ENCODE measurements at regions not wholly inside any gene's neighbourhood (a gene's known extent, or its start where the extent isn't known, plus 50 kb on each side); places are given as distances from the start of the nearest gene placed in this dataset.

- TF ChIP-seq, protein P1, sequence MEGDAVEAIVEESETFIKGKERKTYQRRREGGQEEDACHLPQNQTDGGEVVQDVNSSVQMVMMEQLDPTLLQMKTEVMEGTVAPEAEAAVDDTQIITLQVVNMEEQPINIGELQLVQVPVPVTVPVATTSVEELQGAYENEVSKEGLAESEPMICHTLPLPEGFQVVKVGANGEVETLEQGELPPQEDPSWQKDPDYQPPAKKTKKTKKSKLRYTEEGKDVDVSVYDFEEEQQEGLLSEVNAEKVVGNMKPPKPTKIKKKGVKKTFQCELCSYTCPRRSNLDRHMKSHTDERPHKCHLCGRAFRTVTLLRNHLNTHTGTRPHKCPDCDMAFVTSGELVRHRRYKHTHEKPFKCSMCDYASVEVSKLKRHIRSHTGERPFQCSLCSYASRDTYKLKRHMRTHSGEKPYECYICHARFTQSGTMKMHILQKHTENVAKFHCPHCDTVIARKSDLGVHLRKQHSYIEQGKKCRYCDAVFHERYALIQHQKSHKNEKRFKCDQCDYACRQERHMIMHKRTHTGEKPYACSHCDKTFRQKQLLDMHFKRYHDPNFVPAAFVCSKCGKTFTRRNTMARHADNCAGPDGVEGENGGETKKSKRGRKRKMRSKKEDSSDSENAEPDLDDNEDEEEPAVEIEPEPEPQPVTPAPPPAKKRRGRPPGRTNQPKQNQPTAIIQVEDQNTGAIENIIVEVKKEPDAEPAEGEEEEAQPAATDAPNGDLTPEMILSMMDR (IDR thresholded peaks at IDR 0.05) = no peak
- no peak overlapping the region for H3K4me3 Mint-ChIP-seq (ENCODE audit: unreplicated experiment)
- no peak overlapping the region for H3K27ac Mint-ChIP-seq (ENCODE audit: unreplicated experiment)
- DNase-seq (ENCODE audit: low spot score) = no peak
- peaks cover 7% of the 10 kb centered on the region for H3K4me1 Mint-ChIP-seq (ENCODE audit: low read depth)
- peaks cover 7% of the 10 kb centered on the region for H3K9me3 Mint-ChIP-seq (ENCODE audit: low read depth)
- H3K36me3 Mint-ChIP-seq (ENCODE audit: low read depth) = no peaks in the 10 kb centered on the region
- peaks cover 1% of the 10 kb centered on the region for H3K27me3 Mint-ChIP-seq (ENCODE audit: low read depth)
Observed at GRCh38 chr18:29218091-29218490, 1041.2 kb upstream of the CDH2 start.

GRCh38 chr18:29217124-29217915 lies 1040.4 kb upstream of the CDH2 start:
- Mint-ChIP-seq H3K9me3 (ENCODE audit: low read depth) (peaks cover 7% of the 10 kb centered on the region), H3K36me3 (ENCODE audit: low read depth) (no peaks in the 10 kb centered on the region), H3K4me1 (ENCODE audit: low read depth) (peaks cover 7% of the 10 kb centered on the region), H3K4me3 (ENCODE audit: unreplicated experiment) (no peak overlapping the region), H3K27me3 (ENCODE audit: low read depth) (peaks cover 1% of the 10 kb centered on the region), H3K27ac (ENCODE audit: unreplicated experiment) (no peak overlapping the region)
- TF ChIP-seq, protein P1 (IDR thresholded peaks at IDR 0.05) = no peak
- DNase-seq (ENCODE audit: low spot score) = no peak

GRCh38 chr18:29198834-29199233 lies 1021.9 kb upstream of the CDH2 start:
- Mint-ChIP-seq H3K27ac (ENCODE audit: unreplicated experiment) (no peak overlapping the region), H3K9me3 (ENCODE audit: low read depth) (peaks cover 7% of the 10 kb centered on the region), H3K27me3 (ENCODE audit: low read depth) (no peaks in the 10 kb centered on the region), H3K4me3 (ENCODE audit: unreplicated experiment) (no peak overlapping the region), H3K36me3 (ENCODE audit: low read depth) (peaks cover 3% of the 10 kb centered on the region), H3K4me1 (ENCODE audit: low read depth) (no peaks in the 10 kb centered on the region)
- DNase-seq (ENCODE audit: low spot score) = no peak
- TF ChIP-seq, protein P1 (IDR thresholded peaks at IDR 0.05) = no peak

DNA sequence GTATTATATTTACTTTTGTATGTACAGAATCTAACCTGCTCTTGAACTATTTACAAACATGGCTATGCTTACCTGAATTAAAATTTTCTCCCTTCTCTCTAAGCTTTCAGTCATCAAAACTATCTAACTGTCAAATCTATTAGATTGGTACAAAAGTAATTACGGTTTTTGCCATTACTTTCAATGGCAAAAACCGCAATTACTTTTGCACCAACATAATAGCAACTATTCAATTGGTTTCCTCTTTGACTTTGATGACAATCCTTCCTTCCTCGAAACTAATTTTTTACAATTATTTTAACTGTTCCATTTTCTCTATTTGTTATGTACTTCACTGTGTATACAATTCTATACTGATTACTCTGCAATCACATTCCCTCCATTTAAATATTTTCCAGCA lies 1019.4 kb upstream of the CDH2 start:
- Mint-ChIP-seq H3K4me3 (ENCODE audit: unreplicated experiment) (no peak overlapping the region), H3K27ac (ENCODE audit: unreplicated experiment) (no peak overlapping the region), H3K36me3 (ENCODE audit: low read depth) (peaks cover 3% of the 10 kb centered on the region), H3K9me3 (ENCODE audit: low read depth) (peaks cover 7% of the 10 kb centered on the region), H3K27me3 (ENCODE audit: low read depth) (no peaks in the 10 kb centered on the region), H3K4me1 (ENCODE audit: low read depth) (no peaks in the 10 kb centered on the region)
- DNase-seq (ENCODE audit: low spot score) = no peak
- TF ChIP-seq, protein P1 (IDR thresholded peaks at IDR 0.05) = no peak

DNA sequence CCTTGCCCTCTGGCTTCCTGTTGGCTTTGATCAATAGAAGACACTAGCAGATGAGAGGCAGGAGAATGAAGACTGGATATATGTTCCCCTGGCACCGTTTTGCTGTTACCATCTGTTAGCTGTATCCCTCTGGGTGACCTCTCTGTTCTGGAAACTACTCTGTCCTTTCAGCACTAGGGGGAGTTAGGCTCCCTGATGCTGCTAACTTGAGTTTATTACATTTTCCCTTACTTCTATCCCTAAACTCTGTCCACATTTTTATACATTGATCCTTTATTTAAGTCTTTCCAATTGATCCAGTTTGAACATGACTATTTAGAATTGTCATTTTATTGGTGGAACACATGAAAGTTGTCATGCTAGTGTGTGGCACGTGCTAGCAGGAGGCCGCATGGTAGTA lies 1014.3 kb upstream of the CDH2 start:
- Mint-ChIP-seq H3K36me3 (ENCODE audit: low read depth) (no peaks in the 10 kb centered on the region), H3K4me1 (ENCODE audit: low read depth) (no peaks in the 10 kb centered on the region), H3K4me3 (ENCODE audit: unreplicated experiment) (no peak overlapping the region), H3K27ac (ENCODE audit: unreplicated experiment) (no peak overlapping the region), H3K27me3 (ENCODE audit: low read depth) (no peaks in the 10 kb centered on the region), H3K9me3 (ENCODE audit: low read depth) (no peaks in the 10 kb centered on the region)
- TF ChIP-seq, protein P1 (IDR thresholded peaks at IDR 0.05) = peak; percentile 66
- DNase-seq (ENCODE audit: low spot score) = no peak
